HG03196 (cell line): ENCODE measurements at regions not wholly inside any gene's neighbourhood (a gene's known extent, or its start where the extent isn't known, plus 50 kb on each side); places are given as distances from the start of the nearest gene placed in this dataset.
"Not testable (repeated sequence)": the region's sequence is repeated elsewhere in the genome, so short reads cannot be mapped to it uniquely, and the experiment has no call there.

Experiments
- ATAC-seq: cut with Tn5 transposase; IDR thresholded peaks from one replicate; pipeline ENCODE4 v1.9.1; 2021; ENCODE audit not compliant: unreplicated experiment

- ATAC-seq, result no peak
These were observed 498.8 kb downstream of the IRS2 start for GRCh38 chr13:109287553-109287952.

- no peak for ATAC-seq
These were observed 500.8 kb downstream of the IRS2 start for GRCh38 chr13:109285586-109285985.

GRCh38 chr13:109281903-109282635 lies 504.3 kb downstream of the IRS2 start:
- no peak for ATAC-seq

- no peak for ATAC-seq
These were observed 505.1 kb downstream of the IRS2 start for GRCh38 chr13:109281017-109281902.

GRCh38 chr13:109276261-109276660 lies 510.1 kb downstream of the IRS2 start:
- no peak for ATAC-seq

GRCh38 chr13:109275852-109276251 lies 510.5 kb downstream of the IRS2 start:
- no peak for ATAC-seq

GRCh38 chr13:109275139-109275745 lies 511.1 kb downstream of the IRS2 start:
- ATAC-seq, result no peak

- no peak for ATAC-seq
These were observed 512.1 kb downstream of the IRS2 start for GRCh38 chr13:109274188-109274821.

- ATAC-seq, result no peak
These were observed 513.0 kb downstream of the IRS2 start for GRCh38 chr13:109273326-109273751.

- no peak for ATAC-seq
These were observed 513.6 kb downstream of the IRS2 start for GRCh38 chr13:109272595-109273325.

- ATAC-seq, result no peak
These were observed 514.5 kb downstream of the IRS2 start for GRCh38 chr13:109271555-109272541.

GRCh38 chr13:109271061-109271460 lies 515.3 kb downstream of the IRS2 start:
- no peak for ATAC-seq

GRCh38 chr13:109269381-109269780 lies 517.0 kb downstream of the IRS2 start:
- ATAC-seq, result not testable (repeated sequence)

GRCh38 chr13:109268492-109268891 lies 517.9 kb downstream of the IRS2 start:
- ATAC-seq, result not testable (repeated sequence)

- ATAC-seq, result not testable (repeated sequence)
These were observed 519.0 kb downstream of the IRS2 start for GRCh38 chr13:109267400-109267799.

- not testable (repeated sequence) for ATAC-seq
These were observed 521.0 kb downstream of the IRS2 start for GRCh38 chr13:109265438-109265742.

GRCh38 chr13:109264603-109265437 lies 521.6 kb downstream of the IRS2 start:
- not testable (repeated sequence) for ATAC-seq

GRCh38 chr13:109257761-109258157 lies 528.6 kb downstream of the IRS2 start:
- ATAC-seq, result not testable (repeated sequence)
